IPS DF 6.9 (cell line): ENCODE measurements at regions not wholly inside any gene's neighbourhood (a gene's known extent, or its start where the extent isn't known, plus 50 kb on each side); places are given as distances from the start of the nearest gene placed in this dataset.

Experiments used
- DNase-seq: peaks from one replicate; pipeline ENCODE4 v3.0.0-alpha.2; 2013; ENCODE audit warnings: low read depth, low spot score
- H3K27ac ChIP-seq: one replicate; pipeline ENCODE4 v1.5.1; 2013; ENCODE audit warnings: low read length, control low read depth
- H3K27me3 ChIP-seq: 2 replicates; pipeline ENCODE4 v1.6.1; 2013; ENCODE audit warnings: mild to moderate bottlenecking, low read length; ENCODE audit not compliant: control insufficient read depth, insufficient read depth
- H3K36me3 ChIP-seq: 2 replicates; pipeline ENCODE4 v1.6.1; 2013; ENCODE audit warnings: low read length; ENCODE audit not compliant: control insufficient read depth, insufficient read depth
- H3K4me1 ChIP-seq: 2 replicates; pipeline ENCODE4 v1.6.1; 2013; ENCODE audit warnings: low read length; ENCODE audit not compliant: control insufficient read depth, insufficient read depth
- H3K4me3 ChIP-seq: 2 replicates; pipeline ENCODE4 v1.5.1; 2013; ENCODE audit warnings: mild to moderate bottlenecking, low read length
- H3K9me3 ChIP-seq: 2 replicates; pipeline ENCODE4 v1.6.1; 2013; ENCODE audit warnings: low read length, inconsistent platforms; ENCODE audit not compliant: control insufficient read depth, insufficient read depth
- WGBS: extraction: QIAGEN DNeasy Blood & Tissue Kit; methylation state at CpG from one replicate; pipeline ENCODE4 v1.1.7; 2013; ENCODE audit warnings: mixed read lengths, missing lambda C conversion rate; ENCODE audit not compliant: insufficient read length, insufficient coverage; 5-methylcytosine and 5-hydroxymethylcytosine counted together

- no peaks in the 10 kb centered on the region for H3K36me3 ChIP-seq
- DNase-seq = no peak
- no CpG with 5 or more reads among the region's 7 CpGs for WGBS
- no peaks in the 10 kb centered on the region for H3K9me3 ChIP-seq
- no peaks in the 10 kb centered on the region for H3K27me3 ChIP-seq
- no peak overlapping the region for H3K27ac ChIP-seq
- H3K4me1 ChIP-seq = no peaks in the 10 kb centered on the region
- no peak overlapping the region for H3K4me3 ChIP-seq
These were observed 225.8 kb upstream of the SFRP2 start for GRCh38 chr4:154014407-154015321.

DNA sequence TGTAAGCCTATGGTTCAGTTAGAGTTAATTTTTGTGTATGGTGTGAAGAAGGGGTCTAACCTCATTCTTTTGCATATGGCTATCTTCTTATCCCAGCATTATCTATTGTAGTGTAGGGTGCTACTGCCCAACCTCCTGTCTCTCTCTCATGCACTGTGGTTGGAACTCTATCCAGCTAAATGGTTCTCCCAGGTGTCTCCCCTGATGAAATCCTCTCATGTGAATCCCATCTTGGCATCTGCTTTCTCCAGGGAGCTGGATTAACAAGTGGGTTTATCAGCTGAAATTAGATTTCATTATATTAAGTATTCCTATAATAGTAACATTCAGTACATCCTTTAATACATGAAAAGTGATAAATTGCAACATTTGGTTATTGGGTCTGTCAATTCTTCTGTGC, 224.7 kb upstream of the SFRP2 start:
- no peak for DNase-seq
- H3K36me3 ChIP-seq = no peaks in the 10 kb centered on the region
- no peaks in the 10 kb centered on the region for H3K27me3 ChIP-seq
- H3K4me1 ChIP-seq = no peaks in the 10 kb centered on the region
- no peak overlapping the region for H3K4me3 ChIP-seq
- H3K9me3 ChIP-seq = no peaks in the 10 kb centered on the region
- H3K27ac ChIP-seq = no peak overlapping the region

DNA sequence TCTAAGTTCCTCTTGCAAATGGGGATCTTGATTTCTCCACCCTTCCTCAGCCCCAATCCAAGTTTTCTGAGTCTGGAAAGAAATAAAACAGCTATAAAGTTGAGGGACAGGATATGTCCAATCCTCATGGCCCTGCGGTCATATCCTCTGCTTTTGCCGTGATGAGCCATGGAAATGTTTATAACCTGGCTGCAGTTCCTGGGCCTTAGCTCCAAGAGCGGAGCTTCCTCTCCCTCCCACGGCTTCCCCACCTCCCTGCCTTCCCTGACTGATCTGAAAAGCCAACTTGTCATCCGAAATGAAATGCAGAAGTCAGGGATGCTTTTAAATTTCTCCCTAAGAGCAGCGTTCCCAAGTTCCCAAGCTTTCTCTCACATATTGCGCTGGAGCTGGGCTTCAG, 221.5 kb upstream of the SFRP2 start:
- no CpG with 5 or more reads among the region's 7 CpGs for WGBS
- no peaks in the 10 kb centered on the region for H3K36me3 ChIP-seq
- H3K27ac ChIP-seq = no peak overlapping the region
- H3K9me3 ChIP-seq = no peaks in the 10 kb centered on the region
- no peaks in the 10 kb centered on the region for H3K4me1 ChIP-seq
- H3K4me3 ChIP-seq = no peak overlapping the region
- no peaks in the 10 kb centered on the region for H3K27me3 ChIP-seq
- DNase-seq = no peak

DNA sequence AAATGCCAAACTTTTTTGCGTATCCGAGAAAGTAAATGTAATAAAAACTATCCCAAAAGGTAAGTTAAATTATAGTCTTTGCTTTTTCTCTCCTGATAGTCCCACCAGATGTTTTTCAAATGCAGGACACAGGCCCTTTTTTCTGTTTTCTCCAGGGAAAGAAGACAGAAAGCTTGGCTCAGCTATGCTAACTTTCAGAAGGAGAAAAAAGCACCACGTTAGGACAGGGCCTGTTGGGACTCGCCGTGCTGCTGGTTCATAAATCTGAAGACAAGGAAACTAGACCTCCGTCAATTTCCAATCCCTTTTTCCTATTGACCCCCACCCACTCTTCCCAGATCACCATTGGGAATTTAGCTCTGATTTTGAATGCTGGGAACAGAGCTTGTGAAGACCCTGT, 220.9 kb upstream of the SFRP2 start:
- H3K9me3 ChIP-seq = no peaks in the 10 kb centered on the region
- no peaks in the 10 kb centered on the region for H3K4me1 ChIP-seq
- H3K27me3 ChIP-seq = no peaks in the 10 kb centered on the region
- no peak overlapping the region for H3K27ac ChIP-seq
- no peak overlapping the region for H3K4me3 ChIP-seq
- DNase-seq = no peak
- no peaks in the 10 kb centered on the region for H3K36me3 ChIP-seq
- WGBS = no CpG with 5 or more reads among the region's 6 CpGs

GRCh38 chr4:154009191-154009590, 220.3 kb upstream of the SFRP2 start:
- no peaks in the 10 kb centered on the region for H3K27me3 ChIP-seq
- H3K4me1 ChIP-seq = no peaks in the 10 kb centered on the region
- no peaks in the 10 kb centered on the region for H3K36me3 ChIP-seq
- WGBS = no CpG with 5 or more reads among the region's 2 CpGs
- H3K27ac ChIP-seq = no peak overlapping the region
- DNase-seq = no peak
- H3K9me3 ChIP-seq = no peaks in the 10 kb centered on the region
- no peak overlapping the region for H3K4me3 ChIP-seq

DNA sequence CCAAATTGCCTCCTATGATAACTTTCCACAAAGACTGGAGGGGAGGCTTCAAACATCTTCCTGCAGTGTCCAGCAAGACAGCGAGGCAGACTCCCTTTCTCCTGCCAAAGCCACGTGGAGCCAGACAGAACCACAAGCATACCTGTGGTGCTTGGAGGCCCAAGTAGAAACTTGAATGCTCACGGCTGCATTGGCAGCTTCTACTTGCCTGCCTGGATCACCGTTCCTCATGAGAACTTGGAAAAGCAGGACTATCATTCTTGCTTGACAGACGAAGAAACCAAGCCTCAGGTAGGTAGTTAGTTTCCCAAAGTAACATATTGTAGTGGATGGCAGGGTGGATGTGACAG, 216.3 kb upstream of the SFRP2 start:
- H3K9me3 ChIP-seq = no peaks in the 10 kb centered on the region
- WGBS = no CpG with 5 or more reads among the region's 5 CpGs
- H3K27me3 ChIP-seq = no peaks in the 10 kb centered on the region
- no peak overlapping the region for H3K27ac ChIP-seq
- H3K4me1 ChIP-seq = no peaks in the 10 kb centered on the region
- no peak overlapping the region for H3K4me3 ChIP-seq
- DNase-seq = no peak
- no peaks in the 10 kb centered on the region for H3K36me3 ChIP-seq

DNA sequence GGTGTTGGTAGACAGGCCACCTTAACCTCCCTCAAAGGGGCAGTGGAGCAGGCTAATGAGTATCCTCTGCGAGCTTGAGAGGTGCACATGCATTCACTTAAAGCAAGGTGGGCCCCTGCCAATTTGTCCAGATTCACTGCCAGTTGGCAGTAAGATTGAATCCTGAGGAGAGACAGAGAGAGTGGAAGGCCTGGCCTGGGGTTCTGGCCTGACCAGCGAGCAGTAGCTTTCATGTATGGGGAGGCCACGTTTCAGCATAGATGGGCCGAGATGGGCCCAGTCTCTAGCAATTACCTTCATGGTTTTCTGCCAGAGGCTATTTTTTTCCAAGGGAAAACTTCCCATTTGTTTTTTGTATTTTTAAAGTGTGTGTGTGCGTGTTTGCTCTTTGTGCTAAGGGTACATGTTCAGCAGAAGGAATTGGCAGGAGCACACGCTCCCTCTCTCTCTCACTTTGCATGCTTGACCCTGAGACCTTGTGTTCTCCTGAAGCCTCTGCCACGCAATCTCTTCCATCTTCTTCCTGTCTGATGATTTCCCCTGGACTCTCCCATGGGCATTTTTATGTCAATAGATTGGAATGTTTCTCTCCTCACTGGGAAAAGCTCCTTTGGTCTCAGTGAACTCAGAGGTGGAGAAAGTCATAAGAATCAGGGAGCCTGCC, 215.8 kb upstream of the SFRP2 start:
- DNase-seq = no peak
- Histone ChIP-seq H3K27me3 (no peaks in the 10 kb centered on the region), H3K27ac (no peak overlapping the region), H3K4me1 (no peaks in the 10 kb centered on the region), H3K4me3 (no peak overlapping the region), H3K36me3 (no peaks in the 10 kb centered on the region), H3K9me3 (no peaks in the 10 kb centered on the region)
- WGBS = no CpG with 5 or more reads among the region's 7 CpGs

DNA sequence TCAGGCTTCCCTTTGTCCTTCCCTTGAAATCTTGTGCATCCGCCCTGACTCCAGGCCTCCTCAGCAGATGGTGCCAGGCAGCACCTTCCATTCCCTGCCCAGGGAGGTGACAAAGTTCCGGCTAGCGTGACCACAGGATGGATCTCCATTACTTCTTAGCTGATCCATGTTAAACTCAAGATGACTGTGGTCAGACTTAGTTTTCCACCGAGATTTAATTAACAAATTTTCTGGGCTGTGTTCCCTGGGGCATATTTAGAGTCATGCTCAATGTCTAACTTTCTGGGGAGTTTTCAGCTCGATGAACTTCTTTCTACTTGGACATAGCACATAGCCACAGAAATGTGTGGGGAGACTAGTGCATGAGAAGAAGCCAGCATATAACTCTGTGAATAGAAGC, 215.1 kb upstream of the SFRP2 start:
- WGBS = no CpG with 5 or more reads among the region's 5 CpGs
- H3K27me3 ChIP-seq = no peaks in the 10 kb centered on the region
- no peaks in the 10 kb centered on the region for H3K36me3 ChIP-seq
- H3K4me1 ChIP-seq = no peaks in the 10 kb centered on the region
- DNase-seq = no peak
- H3K9me3 ChIP-seq = no peaks in the 10 kb centered on the region
- H3K4me3 ChIP-seq = no peak overlapping the region
- H3K27ac ChIP-seq = no peak overlapping the region

DNA sequence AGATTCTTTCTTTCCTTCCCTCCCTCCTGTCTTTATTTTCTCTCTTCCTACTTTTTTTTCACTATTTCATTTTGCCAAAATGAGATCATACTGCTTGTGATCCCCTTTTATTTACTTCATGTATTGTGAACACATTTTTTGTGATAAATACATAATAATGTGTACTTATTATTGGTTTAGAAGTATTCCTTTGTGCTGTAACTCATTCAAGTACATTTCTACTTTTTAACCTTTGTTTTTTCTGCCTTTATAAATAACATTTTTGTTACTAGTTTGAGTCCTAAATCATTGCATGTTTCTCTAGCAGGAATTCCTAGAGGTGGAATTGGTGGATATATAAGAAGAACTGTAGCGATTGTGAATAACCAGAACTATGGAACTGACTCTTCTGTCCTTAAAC, 214.5 kb upstream of the SFRP2 start:
- WGBS = no CpG with 5 or more reads among the region's 1 CpG
- Histone ChIP-seq H3K4me1 (no peaks in the 10 kb centered on the region), H3K9me3 (no peaks in the 10 kb centered on the region), H3K27me3 (no peaks in the 10 kb centered on the region), H3K27ac (no peak overlapping the region), H3K36me3 (no peaks in the 10 kb centered on the region), H3K4me3 (no peak overlapping the region)
- no peak for DNase-seq

DNA sequence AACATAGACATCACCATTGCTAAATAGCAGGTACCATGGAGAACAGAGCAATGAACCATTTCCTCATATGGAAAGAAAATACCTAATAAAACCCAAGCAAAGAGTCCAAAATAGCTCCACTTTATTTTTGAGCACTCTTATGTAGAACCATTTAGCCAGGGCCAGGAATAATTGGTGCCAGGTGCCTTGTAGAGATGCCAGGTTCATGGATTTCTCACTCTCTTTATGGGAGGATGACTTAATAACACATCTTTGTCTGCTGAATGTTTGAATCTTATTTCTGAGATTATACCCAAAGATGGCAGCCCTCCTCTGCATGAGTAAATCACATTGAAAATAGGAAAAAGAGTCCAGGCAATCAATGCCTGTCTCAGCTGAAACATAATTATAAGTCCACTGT, 212.3 kb upstream of the SFRP2 start:
- no peaks in the 10 kb centered on the region for H3K9me3 ChIP-seq
- no peaks in the 10 kb centered on the region for H3K27me3 ChIP-seq
- no peak for DNase-seq
- no peaks in the 10 kb centered on the region for H3K36me3 ChIP-seq
- no peaks in the 10 kb centered on the region for H3K4me1 ChIP-seq
- no peak overlapping the region for H3K4me3 ChIP-seq
- no peak overlapping the region for H3K27ac ChIP-seq

- Histone ChIP-seq H3K27me3 (no peaks in the 10 kb centered on the region), H3K4me3 (no peak overlapping the region), H3K27ac (no peak overlapping the region), H3K36me3 (no peaks in the 10 kb centered on the region), H3K4me1 (no peaks in the 10 kb centered on the region), H3K9me3 (no peaks in the 10 kb centered on the region)
- WGBS = no CpG with 5 or more reads among the region's 4 CpGs
- no peak for DNase-seq
These were observed 208.6 kb upstream of the SFRP2 start for GRCh38 chr4:153997516-153997915.
